NCI-H1436 (cell line): ENCODE measurements at regions not wholly inside any gene's neighbourhood (a gene's known extent, or its start where the extent isn't known, plus 50 kb on each side); places are given as distances from the start of the nearest gene placed in this dataset.
"Not testable (repeated sequence)": the region's sequence is repeated elsewhere in the genome, so short reads cannot be mapped to it uniquely, and the experiment has no call there.

Experiments
- DNase-seq: peaks from one replicate; lab custom pipeline; 2025; lab: John Stamatoyannopoulos, UW

DNA sequence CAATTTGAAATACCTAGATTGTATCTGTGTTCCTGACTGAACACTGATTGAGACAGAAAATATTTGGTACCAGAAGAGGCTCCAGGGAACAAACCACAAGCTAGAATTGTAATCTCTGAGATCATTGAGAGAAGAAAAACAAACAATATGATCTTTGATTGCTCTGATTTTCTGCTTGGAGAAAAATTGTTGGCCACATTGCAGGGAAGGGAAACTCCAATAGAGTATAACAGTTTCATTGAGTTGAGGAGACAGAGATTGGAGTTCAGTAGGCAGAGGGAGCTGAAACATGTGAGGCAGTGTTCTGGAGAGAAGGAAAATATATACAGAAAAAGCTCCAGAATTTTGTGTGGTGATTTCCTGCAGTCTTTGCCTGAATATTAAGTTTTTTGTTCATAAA lies 158.2 kb downstream of the C4orf33 start:
- no peak for DNase-seq

DNA sequence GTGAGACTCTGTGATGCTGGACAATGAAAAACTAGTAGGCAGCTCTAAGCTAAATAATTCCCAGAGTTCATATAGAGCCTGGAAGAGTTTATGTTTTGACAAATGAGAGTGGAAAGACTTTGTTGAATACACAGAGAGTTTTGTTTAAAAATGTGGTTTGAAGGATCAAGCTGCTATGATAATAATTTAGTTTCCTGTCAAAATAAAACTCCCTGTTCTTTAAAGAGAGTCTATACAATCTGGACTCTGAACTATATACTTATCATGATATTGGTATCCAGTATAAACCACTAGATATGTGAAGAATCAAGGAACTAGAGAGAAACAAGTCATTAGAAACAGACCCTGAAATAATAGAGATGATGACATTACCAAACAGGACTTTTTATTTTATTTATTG lies 158.6 kb downstream of the C4orf33 start:
- DNase-seq: no peak

DNA sequence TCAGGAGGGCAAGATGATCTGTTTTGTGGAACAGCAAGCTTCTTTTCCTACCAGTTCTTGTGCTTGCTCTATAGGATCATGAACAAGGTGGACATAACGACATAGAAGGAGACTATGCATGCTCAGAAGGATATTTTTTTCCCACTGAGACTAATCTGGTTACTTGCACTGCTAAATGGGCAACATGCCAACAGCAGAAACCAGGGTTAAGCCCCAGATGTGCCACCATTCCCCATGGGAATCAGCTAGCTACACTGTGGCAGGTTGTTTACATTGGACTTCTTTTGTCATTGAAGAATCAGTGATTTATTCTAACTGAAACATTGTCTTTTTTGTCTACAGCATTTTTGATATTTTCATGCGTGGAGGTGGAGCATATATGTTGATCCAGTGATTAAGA lies 165.6 kb downstream of the C4orf33 start:
- no peak for DNase-seq

DNA sequence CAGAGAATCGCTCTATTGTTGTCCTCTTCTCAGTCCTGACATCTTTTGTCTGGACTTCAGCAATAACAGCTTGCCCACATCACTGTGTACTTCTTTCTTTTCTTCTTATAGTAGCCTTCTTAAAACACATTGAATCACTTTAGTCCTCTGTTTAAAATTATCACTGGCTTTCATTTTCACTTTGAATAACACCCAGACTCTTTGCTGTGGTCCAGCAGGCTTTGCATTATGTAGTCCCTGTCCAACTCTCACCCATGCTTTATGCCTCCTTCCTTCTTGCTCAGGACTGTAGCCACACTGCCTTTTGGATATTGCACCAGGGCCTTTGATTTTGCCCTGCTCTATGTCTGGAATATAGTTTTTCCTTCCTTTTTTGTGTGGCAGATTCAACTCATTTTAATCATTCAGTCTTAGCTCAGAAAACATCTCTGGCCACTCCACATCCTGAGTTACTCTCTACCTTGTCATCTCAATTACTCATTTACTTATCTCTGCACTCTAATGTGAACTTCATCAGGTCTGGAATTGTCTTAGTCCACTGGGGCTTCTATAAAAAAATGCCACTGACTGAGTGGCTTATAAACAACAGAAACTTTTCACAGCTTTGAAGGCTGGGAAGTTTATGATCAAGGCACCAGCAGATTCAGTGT lies 168.2 kb downstream of the C4orf33 start:
- no peak for DNase-seq

DNA sequence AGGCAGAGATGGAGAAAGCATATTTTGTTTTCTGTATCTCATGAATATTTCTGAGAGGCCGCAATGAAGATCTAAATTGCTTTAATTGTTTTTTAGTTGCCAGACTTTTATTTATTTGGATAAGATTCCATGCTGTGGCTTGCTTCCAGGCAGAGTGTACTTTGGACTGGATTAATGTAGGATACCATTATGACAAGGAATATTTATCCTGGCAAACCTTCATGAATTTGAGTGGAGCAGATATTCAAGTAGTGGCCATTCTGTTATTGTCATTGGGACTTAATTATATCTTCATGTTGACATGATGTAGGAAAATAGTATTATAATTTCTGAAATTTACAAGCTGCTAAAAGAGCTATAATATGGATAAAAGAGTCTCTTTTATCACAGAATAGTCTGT lies 182.9 kb downstream of the C4orf33 start:
- DNase-seq: no peak

DNA sequence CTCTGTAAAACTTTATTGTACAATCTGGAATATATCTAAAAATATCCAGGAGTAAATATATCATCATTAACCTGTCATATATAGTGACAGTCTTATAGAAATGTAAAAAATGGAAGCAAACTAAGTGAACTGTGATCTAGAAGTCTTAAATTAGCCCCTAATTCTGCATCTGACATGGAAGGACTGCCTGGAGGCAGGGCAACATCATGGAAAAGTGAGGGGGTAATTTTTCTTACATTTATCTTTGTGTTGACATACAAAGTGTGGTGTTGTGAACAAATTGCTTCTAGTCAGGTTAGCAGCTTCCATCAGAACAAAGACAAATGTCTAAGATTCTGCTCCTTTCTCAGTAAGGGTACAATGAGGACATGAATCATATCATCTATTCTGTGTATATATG lies 186.3 kb downstream of the C4orf33 start:
- no peak for DNase-seq

DNA sequence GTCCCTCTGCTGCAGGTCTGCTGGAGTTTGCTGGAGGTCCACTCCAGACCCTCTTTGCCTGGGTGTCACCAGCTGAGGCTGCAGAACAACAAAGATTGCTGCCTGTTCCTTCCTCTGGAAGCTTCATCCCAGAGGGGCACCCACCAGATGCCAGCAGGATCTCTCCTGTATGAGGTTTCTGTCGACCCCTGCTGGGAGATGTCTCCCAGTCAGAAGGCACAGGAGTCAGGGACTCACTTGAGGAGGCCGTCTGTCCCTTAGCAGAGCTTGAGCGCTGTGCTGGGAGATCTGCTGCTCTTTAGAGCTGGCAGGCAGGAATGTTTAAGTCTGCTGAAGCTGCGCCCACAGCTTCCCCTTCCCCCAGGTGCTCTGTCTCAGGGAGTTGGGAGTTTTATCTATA lies 196.2 kb downstream of the C4orf33 start:
- not testable (repeated sequence) for DNase-seq

DNA sequence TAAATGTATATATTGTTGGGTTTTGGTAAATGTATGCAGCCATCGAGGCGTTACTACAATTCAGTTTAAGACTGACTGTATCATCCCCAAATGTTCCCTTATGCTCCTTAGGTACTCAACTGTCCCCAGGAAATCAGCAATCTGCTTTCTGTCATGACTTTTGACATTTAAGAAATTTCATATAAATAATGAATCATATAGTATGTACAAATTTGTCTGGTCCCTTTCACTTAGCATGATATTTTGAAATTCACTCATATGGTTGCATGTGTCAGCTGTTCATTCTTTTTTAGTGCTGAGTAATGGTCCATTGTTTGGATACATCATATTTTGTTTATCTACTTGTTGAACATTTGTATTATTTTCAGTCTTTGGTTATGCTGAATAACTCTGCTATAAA lies 218.8 kb downstream of the C4orf33 start:
- DNase-seq: no peak

DNA sequence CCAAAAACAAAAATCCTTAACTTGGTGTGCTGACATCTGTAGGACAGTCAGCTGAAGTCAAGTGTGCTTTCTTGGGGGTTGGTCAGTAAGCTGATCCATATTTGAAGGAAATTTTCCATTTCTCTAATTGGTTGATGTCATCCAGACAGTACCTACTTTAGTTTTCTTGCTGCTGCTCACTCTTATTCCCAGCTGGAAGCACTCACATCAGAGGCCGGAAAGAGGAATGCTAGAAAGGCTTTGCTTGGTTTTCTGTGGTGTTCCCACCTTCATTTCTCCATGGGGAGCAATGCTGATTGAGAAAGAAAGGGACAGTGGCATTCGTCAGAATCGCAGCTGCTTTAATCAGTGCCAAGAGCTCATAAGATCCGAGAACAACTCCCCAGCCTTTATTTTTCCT lies 227.0 kb downstream of the C4orf33 start:
- DNase-seq: no peak

DNA sequence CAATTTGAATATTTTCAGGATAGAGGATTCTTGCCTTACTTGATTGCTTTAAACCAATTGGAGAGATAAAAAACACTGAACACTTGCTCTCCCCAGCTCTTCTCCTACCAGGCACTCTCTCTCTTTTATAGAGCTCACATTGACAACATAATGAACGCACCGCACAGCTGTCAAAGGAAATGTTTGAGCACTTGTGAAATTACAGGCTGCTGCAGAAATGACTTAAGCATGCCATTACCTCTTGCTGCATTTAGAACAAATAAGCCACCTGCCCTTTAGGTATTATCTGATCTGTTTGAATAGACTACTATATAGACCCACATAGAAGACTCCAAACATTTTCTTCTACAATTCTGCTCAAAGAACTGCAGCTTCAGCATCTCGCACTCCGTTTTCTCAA lies 227.7 kb downstream of the C4orf33 start:
- peak; percentile 82 for DNase-seq

DNA sequence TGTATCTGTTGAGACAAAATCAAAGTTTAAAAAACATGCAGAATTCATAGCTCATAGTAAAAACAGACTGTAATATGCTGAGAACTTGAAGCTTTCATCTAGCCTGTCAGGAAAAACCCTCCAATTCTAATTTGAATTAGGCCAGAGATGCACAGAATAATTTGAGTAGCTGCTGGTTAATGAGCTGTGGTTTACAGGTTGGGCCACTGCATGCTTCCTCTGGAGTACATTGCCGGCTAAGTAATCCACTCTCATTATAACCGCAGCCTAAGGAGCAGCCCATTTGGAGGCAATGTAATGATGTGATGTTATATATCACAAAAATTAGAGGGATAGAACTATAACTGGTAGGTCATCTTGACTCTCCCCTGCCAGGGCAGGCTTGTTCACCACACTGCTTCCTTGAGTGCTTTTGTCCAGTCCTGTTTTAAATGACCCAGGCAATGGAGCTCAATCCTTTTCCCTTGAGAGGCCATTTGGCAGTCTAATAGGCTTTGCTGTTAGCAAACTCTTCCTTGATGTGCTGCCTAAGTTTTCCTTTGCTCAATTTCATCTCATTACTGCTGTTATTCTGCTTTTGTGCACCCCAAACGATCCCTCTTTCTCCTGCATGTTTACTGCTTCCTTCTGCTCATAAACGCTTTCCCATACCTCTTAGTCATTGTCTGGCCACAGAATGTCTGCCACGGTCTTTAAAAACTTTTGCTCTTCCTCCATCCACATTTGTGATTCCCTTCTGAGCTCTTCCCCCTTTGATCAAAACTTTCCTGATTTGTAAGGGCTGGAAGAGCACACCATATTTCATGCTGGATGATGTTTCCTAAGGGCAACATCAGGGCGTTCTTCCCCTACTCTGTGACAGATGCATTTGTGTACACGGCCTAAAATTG lies 230.9 kb downstream of the C4orf33 start:
- DNase-seq: peak; percentile 62

DNA sequence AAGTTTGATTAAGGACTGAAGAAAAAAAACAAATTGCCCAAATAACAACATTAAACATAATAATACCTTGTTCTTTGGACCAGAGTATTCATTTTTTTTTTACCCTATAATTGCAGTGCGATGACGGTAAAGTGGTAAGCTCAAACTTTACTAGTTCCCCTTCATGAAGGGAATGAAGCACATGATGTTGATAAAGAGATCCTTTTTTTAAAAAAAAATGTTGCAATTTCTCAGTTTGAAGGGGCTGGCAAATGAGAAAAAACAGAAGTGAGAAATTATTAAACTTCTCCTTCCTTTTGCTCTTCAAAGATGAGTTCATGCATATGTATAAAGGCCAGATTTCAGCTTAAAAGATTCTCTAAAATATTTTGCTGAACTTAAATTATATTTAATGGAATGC lies 231.7 kb downstream of the C4orf33 start:
- DNase-seq: no peak

DNA sequence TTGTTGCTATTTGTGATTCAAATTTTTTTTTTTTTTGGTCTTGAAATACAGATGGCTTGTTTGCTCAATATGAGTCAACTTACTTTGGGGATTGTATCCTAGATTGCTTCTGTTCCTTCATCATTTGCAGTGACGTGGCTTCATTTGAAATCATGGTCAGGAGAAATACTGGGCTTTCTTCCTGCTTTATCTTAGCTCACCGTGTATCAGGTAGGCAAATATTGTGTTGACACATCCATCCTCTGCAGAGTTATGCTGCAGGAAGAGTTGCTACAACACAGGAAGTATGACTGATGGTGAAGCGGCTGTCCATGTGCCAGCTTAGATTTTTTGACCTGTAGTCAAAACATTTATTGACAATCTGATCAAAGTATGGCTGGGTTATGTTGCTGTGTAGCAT lies 232.2 kb downstream of the C4orf33 start:
- DNase-seq: no peak

DNA sequence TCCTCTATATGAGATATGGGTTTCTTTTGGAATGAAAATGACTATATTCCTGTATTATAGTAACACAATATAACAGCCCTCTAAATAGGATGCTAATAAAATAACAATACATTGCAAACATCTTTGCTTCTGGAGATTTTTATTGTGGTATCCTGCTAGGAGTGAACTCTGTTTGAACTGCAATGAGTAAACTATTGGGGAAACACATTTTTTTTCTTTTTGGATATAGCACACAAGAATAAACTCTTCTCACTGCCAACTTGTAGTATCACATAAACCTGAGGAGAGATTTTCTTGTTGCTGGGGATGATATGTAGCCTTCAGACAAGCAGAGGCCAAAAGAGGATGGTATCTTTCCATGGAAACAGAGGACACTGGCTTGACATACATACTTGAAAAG lies 238.2 kb downstream of the C4orf33 start:
- no peak for DNase-seq

DNA sequence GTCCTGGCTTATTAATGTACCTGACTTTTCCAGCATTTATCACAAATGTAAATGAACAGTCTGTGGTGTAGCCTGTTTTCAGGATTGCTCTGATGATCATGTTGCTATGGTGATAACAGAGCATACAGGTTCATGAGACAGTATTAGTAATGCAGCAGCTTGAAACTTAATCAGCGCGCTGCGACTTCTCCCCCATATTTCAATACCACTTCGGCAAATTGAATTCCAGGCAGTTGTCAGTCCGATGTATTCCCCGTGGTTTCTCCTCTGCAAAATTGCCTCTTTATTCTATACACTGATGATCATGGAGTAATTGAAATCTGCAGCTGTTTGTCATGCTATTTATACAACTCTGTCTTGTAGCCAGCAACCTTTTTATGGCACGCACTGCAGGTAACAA lies 239.3 kb downstream of the C4orf33 start:
- peak; percentile 37 for DNase-seq

DNA sequence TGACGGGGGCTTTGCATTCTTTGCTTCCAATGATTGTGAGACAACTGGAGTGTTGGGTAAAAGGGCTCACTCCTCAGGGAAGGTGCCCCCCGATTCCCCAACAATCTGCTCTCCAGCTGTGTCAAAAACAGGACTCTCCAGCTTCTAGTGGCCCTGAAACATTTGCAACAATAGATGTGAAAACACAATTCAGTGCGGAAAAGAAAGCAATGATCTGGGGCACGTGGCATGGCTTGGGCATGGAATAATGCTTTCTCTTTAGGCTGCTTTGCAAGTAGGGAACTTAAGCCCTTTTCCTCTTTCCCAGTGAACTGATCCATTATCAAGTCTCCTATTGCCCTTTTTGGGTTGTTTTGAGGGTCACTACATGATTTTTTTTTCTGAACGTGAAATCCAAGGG lies 239.9 kb downstream of the C4orf33 start:
- no peak for DNase-seq

DNA sequence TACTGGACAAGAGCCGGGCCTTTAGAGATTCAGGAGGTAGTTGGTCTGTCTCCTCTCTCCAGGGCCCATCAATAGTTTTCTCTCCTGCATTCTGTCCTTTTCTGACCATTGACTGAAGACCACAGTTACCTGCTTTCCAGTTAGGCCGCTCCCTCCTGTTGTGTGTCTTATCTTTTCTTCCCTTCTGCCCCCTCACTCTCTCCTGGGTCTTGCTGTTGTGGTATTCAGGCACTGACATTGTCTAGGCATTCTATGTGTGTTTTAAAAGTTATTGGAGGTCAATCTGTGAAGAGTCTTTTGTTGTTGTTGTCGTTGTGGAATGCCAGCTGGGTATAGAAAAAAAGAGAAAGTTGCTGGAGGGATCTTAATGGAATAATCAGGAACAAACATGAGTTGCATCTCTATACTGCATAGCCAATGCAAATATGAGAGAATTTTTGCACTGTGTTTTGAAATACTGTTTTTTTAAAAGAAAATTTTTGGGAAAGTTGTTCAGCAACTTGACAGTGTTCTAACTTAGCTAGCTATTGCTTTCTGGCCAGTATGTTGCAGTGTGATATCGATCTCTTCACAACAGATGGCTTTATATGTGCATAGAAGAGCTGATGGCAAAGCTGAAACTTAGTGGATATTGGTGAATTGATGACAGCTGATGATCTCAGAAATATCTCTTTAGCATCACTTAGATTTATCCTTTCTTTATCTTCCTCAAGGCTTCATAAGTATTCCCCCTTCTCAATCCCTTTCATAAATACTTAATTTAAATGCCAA lies 240.7 kb downstream of the C4orf33 start:
- no peak for DNase-seq

DNA sequence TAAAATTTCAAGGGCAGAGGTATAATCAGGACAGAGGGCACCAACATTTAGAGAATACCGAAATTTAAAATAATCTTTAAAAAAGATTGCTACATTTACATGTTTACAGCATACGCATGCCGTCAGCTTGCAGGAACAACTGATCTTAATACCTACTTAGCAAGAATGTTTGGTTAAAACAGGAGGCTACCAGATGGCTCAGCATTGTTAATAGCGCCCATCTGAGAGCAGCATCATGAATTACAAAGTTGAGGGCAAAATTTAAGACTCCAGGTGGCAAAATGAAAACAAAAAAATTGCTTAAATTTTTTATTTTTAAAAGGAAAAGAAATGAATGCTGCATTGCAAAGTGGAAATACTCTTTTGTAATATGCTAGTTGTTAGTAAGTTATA lies 241.3 kb downstream of the C4orf33 start:
- no peak for DNase-seq

DNA sequence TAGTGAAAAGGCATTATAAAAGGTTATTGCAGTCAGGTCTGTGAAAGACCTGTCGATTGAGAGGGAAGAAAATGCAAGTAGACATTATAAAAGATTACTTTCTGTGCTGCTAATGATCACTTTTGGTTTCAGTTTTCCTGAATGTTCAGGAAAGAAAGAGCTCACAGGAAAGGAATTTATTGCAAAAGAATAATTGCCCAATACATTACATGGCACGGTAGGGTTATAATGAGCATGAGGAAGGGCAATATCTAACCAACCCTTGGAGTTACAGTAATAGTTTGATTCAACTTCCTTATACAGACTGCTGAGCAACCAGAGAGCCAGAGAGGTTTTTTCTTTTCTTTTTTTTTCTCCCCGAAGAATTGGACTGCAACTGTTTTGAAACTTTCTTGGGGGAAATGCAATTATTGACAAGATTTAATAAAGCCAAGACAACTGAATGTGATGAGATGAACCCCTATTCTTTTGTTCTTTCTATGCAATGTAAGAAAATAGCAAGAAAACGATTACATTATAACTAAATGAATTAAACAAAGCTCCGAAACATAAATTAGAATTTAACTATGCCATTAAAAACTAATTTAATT lies 247.0 kb downstream of the C4orf33 start:
- no peak for DNase-seq

DNA sequence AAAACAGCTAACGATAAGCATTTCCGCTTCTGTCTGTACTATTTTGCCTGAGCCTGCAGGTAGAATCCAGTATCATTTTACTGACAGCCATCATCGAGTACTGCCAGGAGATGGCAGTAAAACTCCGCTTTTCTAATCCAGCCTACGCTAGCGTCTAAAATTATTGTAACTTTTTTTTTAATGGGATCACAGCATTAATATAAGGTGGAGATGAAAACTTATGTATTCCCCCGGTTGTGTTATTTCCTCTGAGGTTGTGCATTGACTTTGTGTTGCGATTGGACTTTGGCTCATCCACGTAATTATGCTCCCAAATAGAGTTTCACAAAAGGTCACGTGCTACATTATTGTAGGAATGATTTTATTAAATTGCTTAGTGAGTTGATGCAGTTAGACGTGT lies 248.1 kb downstream of the C4orf33 start:
- DNase-seq: no peak

DNA sequence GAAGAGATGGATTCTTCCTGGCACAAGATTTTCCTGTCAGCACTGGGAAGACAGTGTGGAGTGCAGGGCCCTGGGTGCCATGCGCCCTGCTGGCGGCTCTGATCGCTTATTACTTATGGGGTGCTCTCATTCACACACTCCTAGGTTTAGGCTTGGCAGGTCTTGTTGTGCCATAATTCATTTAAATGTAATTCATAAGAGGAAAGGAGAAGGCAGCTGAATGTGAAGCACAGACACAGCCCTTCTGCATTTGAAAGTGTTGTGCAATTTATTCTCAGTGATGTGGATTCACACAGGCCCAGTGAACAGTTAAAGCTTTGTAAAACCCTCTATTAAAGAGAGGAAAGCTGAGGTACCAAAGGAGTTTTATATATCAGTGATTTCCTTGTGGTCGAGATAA lies 249.7 kb downstream of the C4orf33 start:
- no peak for DNase-seq

DNA sequence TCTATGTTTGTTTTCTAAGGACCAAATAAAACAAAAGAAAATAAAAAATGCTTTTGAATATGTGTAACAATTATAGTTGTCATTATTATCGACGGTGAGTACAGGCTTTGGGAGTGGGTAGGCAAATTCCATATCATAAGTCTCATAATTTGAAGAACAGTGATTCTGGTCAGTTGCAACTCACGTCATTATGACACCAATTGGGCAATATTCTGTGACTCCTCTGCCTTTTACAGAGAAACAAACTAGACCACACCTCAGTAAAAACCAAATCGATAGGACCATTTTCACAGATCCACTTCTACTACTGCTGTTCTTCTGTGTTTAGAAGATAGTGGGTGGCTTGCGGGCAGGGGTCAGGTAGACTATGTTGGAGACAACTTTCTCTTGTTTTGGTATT lies 250.1 kb downstream of the C4orf33 start:
- no peak for DNase-seq

DNA sequence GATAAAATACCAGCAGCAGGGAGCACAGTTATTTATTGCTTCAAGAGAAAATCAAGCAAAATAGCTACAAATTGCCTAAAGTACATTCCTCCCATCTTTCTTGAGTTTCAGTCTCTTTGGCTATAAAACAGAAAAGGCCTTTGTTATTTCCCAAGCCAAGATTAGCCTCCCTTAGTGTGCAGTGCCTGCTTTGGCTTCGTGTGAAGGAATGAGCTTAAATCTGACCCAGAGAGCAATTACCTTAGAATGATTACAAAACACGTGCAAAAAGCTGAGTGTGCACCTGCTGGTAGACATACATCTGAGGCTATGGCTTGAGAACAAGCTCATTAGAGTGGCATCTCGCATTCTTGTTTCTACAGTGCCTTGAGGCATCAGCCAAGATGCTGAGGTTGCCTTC lies 250.8 kb downstream of the C4orf33 start:
- no peak for DNase-seq
